Activated T-cell treated with anti-CD3 and anti-CD28 coated beads for 1 hour (primary cell): ENCODE measurements at regions not wholly inside any gene's neighbourhood (a gene's known extent, or its start where the extent isn't known, plus 50 kb on each side); places are given as distances from the start of the nearest gene placed in this dataset.
"Not testable (repeated sequence)": the region's sequence is repeated elsewhere in the genome, so short reads cannot be mapped to it uniquely, and the experiment has no call there.

Experiments
- DNase-seq: peaks from one replicate; pipeline ENCODE4 v3.0.0-alpha.2; 2020; ENCODE audit warnings: low read depth

- DNase-seq, result no peak
Observed at GRCh38 chr1:181202986-181203555, 114.6 kb downstream of the IER5 start.

- no peak for DNase-seq
Observed at GRCh38 chr1:181204530-181204929, 116.0 kb downstream of the IER5 start.

- DNase-seq, result no peak
Observed at GRCh38 chr1:181205901-181206300, 117.4 kb downstream of the IER5 start.

- no peak for DNase-seq
Observed at GRCh38 chr1:181206513-181206912, 118.0 kb downstream of the IER5 start.

GRCh38 chr1:181206979-181207790 lies 118.7 kb downstream of the IER5 start:
- DNase-seq, result no peak

GRCh38 chr1:181208083-181208482 lies 119.6 kb downstream of the IER5 start:
- DNase-seq, result no peak

- DNase-seq, result no peak
Observed at GRCh38 chr1:181208967-181209366, 120.5 kb downstream of the IER5 start.

- DNase-seq, result no peak
Observed at GRCh38 chr1:181213056-181213455, 124.6 kb downstream of the IER5 start.

- no peak for DNase-seq
Observed at GRCh38 chr1:181216591-181216994, 128.1 kb downstream of the IER5 start.

- DNase-seq, result no peak
Observed at GRCh38 chr1:181219938-181220337, 131.4 kb downstream of the IER5 start.

- no peak for DNase-seq
Observed at GRCh38 chr1:181221078-181221477, 132.6 kb downstream of the IER5 start.

GRCh38 chr1:181222972-181223505 lies 134.5 kb downstream of the IER5 start:
- no peak for DNase-seq

- not testable (repeated sequence) for DNase-seq
Observed at GRCh38 chr1:181226728-181227127, 138.2 kb downstream of the IER5 start.

GRCh38 chr1:181239086-181239485 lies 150.6 kb downstream of the IER5 start:
- DNase-seq, result no peak

- DNase-seq, result not testable (repeated sequence)
Observed at GRCh38 chr1:181246320-181246719, 157.8 kb downstream of the IER5 start.

GRCh38 chr1:181248361-181248760 lies 159.9 kb downstream of the IER5 start:
- not testable (repeated sequence) for DNase-seq

GRCh38 chr1:181249186-181249585 lies 160.7 kb downstream of the IER5 start:
- no peak for DNase-seq

- no peak for DNase-seq
Observed at GRCh38 chr1:181250038-181250437, 161.5 kb downstream of the IER5 start.

- DNase-seq, result no peak
Observed at GRCh38 chr1:181251001-181251712, 162.7 kb downstream of the IER5 start.

- DNase-seq, result no peak
Observed at GRCh38 chr1:181251713-181252075, 163.2 kb downstream of the IER5 start.

- not testable (repeated sequence) for DNase-seq
Observed at GRCh38 chr1:181253601-181254000, 165.1 kb downstream of the IER5 start.

GRCh38 chr1:181255270-181255929 lies 166.9 kb downstream of the IER5 start:
- no peak for DNase-seq
